Cardiac muscle cell (in vitro differentiated cells and primary cell): ENCODE measurements at regions not wholly inside any gene's neighbourhood (a gene's known extent, or its start where the extent isn't known, plus 50 kb on each side); places are given as distances from the start of the nearest gene placed in this dataset.

Experiments used
- DNase-seq, 2 donors: peaks; one replicate each; pipeline versions ENCODE4 v3.0.0 to v3.0.0-alpha.2; 2010 to 2017; ENCODE audit warnings: low read depth in 1 of 2, low spot score in 1 of 2
- H3K27ac ChIP-seq: fragments of 200-600 bp; sonication (generic); 2 replicates; pipeline ENCODE4 v1.5.1; 2016
- H3K27me3 ChIP-seq: fragments of 200-600 bp; sonication (generic); 2 replicates; pipeline ENCODE4 v1.6.0; 2016; ENCODE audit warnings: control low read depth
- H3K36me3 ChIP-seq: fragments of 200-600 bp; sonication (generic); 2 replicates; pipeline ENCODE4 v1.5.1; 2016; ENCODE audit warnings: control low read depth
- H3K4me1 ChIP-seq: fragments of 200-600 bp; sonication (generic); 2 replicates; pipeline ENCODE4 v1.8.1; 2017; ENCODE audit warnings: low read depth, mild to moderate bottlenecking, mixed run types
- H3K4me3 ChIP-seq: fragments of 200-600 bp; sonication (generic); 2 replicates; pipeline ENCODE4 v1.5.1; 2016; ENCODE audit warnings: mild to moderate bottlenecking
- H3K9me3 ChIP-seq: fragments of 200-600 bp; sonication (generic); 2 replicates; pipeline ENCODE4 v1.5.1; 2017; ENCODE audit warnings: low read depth, mild to moderate bottlenecking, control low read depth
- TF ChIP-seq, protein P1 (sequence below): IDR thresholded peaks from 2 replicates; pipeline ENCODE4 v1.5.1; 2012; ENCODE audit warnings: low read depth, mild to moderate bottlenecking, low read length

- no peaks in the 10 kb centered on the region for H3K4me1 ChIP-seq
- no peak for DNase-seq
- TF ChIP-seq, protein P1, sequence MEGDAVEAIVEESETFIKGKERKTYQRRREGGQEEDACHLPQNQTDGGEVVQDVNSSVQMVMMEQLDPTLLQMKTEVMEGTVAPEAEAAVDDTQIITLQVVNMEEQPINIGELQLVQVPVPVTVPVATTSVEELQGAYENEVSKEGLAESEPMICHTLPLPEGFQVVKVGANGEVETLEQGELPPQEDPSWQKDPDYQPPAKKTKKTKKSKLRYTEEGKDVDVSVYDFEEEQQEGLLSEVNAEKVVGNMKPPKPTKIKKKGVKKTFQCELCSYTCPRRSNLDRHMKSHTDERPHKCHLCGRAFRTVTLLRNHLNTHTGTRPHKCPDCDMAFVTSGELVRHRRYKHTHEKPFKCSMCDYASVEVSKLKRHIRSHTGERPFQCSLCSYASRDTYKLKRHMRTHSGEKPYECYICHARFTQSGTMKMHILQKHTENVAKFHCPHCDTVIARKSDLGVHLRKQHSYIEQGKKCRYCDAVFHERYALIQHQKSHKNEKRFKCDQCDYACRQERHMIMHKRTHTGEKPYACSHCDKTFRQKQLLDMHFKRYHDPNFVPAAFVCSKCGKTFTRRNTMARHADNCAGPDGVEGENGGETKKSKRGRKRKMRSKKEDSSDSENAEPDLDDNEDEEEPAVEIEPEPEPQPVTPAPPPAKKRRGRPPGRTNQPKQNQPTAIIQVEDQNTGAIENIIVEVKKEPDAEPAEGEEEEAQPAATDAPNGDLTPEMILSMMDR, result no peak
- no peak overlapping the region for H3K4me3 ChIP-seq
- H3K36me3 ChIP-seq, result no peaks in the 10 kb centered on the region
- H3K9me3 ChIP-seq, result no peaks in the 10 kb centered on the region
- H3K27ac ChIP-seq, result no peak overlapping the region
- no peaks in the 10 kb centered on the region for H3K27me3 ChIP-seq
Observed at GRCh38 chr4:62359441-62360155, 1159.5 kb downstream of the ADGRL3 start.

- Histone ChIP-seq H3K27ac (no peak overlapping the region), H3K9me3 (no peaks in the 10 kb centered on the region), H3K4me3 (no peak overlapping the region), H3K27me3 (no peaks in the 10 kb centered on the region), H3K4me1 (no peaks in the 10 kb centered on the region), H3K36me3 (no peaks in the 10 kb centered on the region)
- no peak for DNase-seq
- TF ChIP-seq, protein P1, result no peak
Observed at GRCh38 chr4:62344915-62345314, 1144.8 kb downstream of the ADGRL3 start.

- Histone ChIP-seq H3K36me3 (no peaks in the 10 kb centered on the region), H3K4me1 (no peaks in the 10 kb centered on the region), H3K27ac (no peak overlapping the region), H3K9me3 (no peaks in the 10 kb centered on the region), H3K4me3 (no peak overlapping the region), H3K27me3 (no peaks in the 10 kb centered on the region)
- DNase-seq, result no peak
- TF ChIP-seq, protein P1, result no peak
Observed at GRCh38 chr4:62344474-62344873, 1144.3 kb downstream of the ADGRL3 start.

DNA sequence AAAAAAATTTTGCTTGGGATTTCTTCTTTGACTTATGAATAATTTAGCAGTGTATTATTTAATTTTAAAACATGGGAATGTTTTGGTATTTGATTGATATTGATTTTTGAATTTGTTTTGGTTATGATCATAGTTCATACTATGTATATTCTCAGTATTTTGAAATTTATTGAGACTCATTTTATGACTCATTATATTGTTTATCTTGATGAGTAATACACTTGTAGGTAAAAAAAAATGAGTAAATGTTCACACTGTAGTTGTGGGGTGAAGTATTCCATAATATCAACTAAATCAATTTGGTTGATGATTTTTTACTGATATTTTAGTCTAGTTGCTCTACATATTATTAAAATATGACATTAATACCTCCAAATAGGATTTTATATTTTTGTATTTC lies 1142.2 kb downstream of the ADGRL3 start:
- TF ChIP-seq, protein P1, result no peak
- Histone ChIP-seq H3K4me1 (no peaks in the 10 kb centered on the region), H3K9me3 (no peaks in the 10 kb centered on the region), H3K36me3 (no peaks in the 10 kb centered on the region), H3K27ac (no peak overlapping the region), H3K4me3 (no peak overlapping the region), H3K27me3 (no peaks in the 10 kb centered on the region)
- DNase-seq, result no peak

DNA sequence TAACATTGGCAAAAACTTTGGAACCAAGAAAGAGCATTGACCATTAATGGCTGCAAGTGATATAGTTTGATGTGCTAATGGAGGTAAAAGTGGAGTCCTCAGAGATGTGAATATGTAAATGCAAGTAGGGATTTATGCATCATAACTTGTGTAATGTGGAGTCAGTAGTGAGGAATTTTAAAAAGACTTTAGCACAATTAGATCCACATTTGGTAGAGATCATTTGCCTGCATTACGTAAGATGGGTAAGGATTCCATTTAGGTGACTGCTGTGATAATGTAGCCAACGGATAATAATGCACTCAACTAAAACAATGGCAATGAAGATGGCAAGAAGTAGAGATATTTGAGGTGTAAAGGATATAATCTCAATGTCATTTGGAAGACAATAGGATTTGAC lies 1128.4 kb downstream of the ADGRL3 start:
- no peaks in the 10 kb centered on the region for H3K36me3 ChIP-seq
- H3K27me3 ChIP-seq, result no peaks in the 10 kb centered on the region
- no peak for DNase-seq
- H3K4me3 ChIP-seq, result no peak overlapping the region
- no peaks in the 10 kb centered on the region for H3K4me1 ChIP-seq
- no peaks in the 10 kb centered on the region for H3K9me3 ChIP-seq
- no peak overlapping the region for H3K27ac ChIP-seq
- TF ChIP-seq, protein P1, result no peak
